RWPE2 (cell line): ENCODE measurements at regions not wholly inside any gene's neighbourhood (a gene's known extent, or its start where the extent isn't known, plus 50 kb on each side); places are given as distances from the start of the nearest gene placed in this dataset.

Experiments
- ATAC-seq: fragments of 200-7000 bp; cut with Tn5 transposase; 3 replicates; pipeline ENCODE4 v1.9.1; 2021; ENCODE audit warnings: low read depth
- DNase-seq: peaks from one replicate; pipeline ENCODE4 v3.0.0-alpha.2; 2020; ENCODE audit warnings: low spot score
- H3K27ac ChIP-seq: fragments of 450-650 bp; 2 replicates; pipeline ENCODE4 v1.5.1; 2017; ENCODE audit warnings: mild to moderate bottlenecking; ENCODE audit not compliant: poor library complexity, severe bottlenecking
- H3K27me3 ChIP-seq: fragments of 250-450 bp; sonication (Bioruptor Pico); 2 replicates; pipeline ENCODE4 v1.5.1; 2021; ENCODE audit warnings: mild to moderate bottlenecking, moderate library complexity; ENCODE audit not compliant: insufficient read depth, poor library complexity, severe bottlenecking
- H3K36me3 ChIP-seq: fragments of 250-450 bp; sonication (Bioruptor Pico); 2 replicates; pipeline ENCODE4 v1.5.1; 2020; ENCODE audit warnings: low read depth, mild to moderate bottlenecking, moderate library complexity
- H3K4me1 ChIP-seq: fragments of 250-450 bp; sonication (Bioruptor Pico); 2 replicates; pipeline ENCODE4 v1.5.1; 2021; ENCODE audit warnings: mild to moderate bottlenecking, moderate library complexity; ENCODE audit not compliant: insufficient read depth, poor library complexity, severe bottlenecking
- H3K4me3 ChIP-seq: fragments of 250-450 bp; sonication (Bioruptor Pico); 2 replicates; pipeline ENCODE4 v1.5.1; 2021; ENCODE audit warnings: mild to moderate bottlenecking, moderate library complexity; ENCODE audit not compliant: severe bottlenecking
- H3K9me3 ChIP-seq: fragments of 250-450 bp; sonication (Bioruptor Pico); 2 replicates; pipeline ENCODE4 v1.5.1; 2021; ENCODE audit warnings: mild to moderate bottlenecking, moderate library complexity; ENCODE audit not compliant: severe bottlenecking
- TF ChIP-seq, protein P1 (sequence below): fragments of 450-650 bp; IDR thresholded peaks from one replicate; pipeline ENCODE4 v1.5.1; 2017; ENCODE audit warnings: mild to moderate bottlenecking, moderate library complexity; ENCODE audit not compliant: poor library complexity, severe bottlenecking

DNA sequence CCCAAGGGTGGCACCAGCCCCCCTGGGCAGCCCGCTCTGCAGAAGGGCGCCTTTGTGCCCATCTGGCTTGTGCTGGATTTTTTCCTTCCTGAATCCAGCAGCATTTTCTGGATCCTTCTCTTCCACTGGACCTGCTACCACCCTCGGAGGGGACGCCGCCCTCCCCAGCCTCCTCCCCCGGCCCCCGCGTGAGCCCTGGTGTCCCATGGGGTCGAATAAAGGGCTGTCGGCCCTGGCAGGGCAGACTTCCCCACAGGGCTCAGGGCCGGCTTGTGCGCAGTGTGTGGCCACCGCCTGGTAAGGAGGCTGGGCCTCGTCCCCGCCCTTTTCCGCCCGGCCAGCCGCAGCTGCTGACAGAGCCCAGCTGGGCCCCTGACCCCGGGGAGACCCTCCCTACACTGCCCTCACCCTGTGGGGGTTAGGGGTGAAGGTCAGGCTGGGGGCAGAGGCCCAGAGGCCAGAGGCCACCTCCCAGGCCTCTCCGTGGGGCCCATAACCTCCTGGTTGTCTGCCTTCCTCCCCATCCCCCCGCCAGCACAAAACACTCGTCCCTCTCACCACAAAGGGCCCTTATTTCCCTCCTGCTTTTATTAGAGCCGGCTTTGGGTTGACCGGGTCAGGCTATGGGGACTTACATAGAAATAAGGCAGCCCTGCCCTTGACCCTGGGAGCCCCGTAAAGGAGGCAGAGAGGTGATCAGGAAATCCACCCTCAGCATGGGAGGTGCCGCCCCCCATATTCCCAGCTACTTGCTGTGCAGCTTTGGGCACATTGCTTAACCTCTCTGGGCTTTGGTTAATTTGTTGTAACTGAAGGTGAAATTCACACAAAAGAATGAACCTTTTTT lies 179.3 kb upstream of the CIBAR2 start:
- ATAC-seq = no peak
- TF ChIP-seq, protein P1, sequence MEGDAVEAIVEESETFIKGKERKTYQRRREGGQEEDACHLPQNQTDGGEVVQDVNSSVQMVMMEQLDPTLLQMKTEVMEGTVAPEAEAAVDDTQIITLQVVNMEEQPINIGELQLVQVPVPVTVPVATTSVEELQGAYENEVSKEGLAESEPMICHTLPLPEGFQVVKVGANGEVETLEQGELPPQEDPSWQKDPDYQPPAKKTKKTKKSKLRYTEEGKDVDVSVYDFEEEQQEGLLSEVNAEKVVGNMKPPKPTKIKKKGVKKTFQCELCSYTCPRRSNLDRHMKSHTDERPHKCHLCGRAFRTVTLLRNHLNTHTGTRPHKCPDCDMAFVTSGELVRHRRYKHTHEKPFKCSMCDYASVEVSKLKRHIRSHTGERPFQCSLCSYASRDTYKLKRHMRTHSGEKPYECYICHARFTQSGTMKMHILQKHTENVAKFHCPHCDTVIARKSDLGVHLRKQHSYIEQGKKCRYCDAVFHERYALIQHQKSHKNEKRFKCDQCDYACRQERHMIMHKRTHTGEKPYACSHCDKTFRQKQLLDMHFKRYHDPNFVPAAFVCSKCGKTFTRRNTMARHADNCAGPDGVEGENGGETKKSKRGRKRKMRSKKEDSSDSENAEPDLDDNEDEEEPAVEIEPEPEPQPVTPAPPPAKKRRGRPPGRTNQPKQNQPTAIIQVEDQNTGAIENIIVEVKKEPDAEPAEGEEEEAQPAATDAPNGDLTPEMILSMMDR = no peak
- DNase-seq = no peak

DNA sequence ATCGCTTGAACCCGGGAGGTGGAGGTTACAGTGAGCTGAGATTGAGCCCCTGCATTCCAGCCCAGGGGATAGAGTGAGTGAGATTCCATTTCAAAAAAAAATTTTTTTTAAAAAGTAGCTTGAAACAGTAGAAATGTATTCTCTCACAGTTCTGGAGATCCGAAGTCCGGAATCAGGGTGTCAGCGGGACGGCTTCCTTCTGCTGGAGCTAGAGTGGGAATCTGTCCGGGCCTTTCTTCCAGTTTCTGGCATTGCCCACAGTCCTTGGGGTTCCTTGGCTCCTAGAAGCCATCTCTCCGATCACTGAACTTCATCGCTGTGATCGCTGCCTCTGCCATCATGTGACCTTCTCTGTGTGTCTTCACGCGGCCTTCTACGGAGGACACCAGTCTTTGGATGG lies 181.2 kb upstream of the CIBAR2 start:
- H3K4me3 ChIP-seq = no peak overlapping the region

More for the DNA sequence above, 179.3 kb upstream of the CIBAR2 start:
- Histone ChIP-seq H3K9me3 (no peaks in the 10 kb centered on the region), H3K4me3 (no peak overlapping the region), H3K4me1 (no peaks in the 10 kb centered on the region), H3K27me3 (no peaks in the 10 kb centered on the region), H3K36me3 (no peaks in the 10 kb centered on the region), H3K27ac (no peak overlapping the region)

DNA sequence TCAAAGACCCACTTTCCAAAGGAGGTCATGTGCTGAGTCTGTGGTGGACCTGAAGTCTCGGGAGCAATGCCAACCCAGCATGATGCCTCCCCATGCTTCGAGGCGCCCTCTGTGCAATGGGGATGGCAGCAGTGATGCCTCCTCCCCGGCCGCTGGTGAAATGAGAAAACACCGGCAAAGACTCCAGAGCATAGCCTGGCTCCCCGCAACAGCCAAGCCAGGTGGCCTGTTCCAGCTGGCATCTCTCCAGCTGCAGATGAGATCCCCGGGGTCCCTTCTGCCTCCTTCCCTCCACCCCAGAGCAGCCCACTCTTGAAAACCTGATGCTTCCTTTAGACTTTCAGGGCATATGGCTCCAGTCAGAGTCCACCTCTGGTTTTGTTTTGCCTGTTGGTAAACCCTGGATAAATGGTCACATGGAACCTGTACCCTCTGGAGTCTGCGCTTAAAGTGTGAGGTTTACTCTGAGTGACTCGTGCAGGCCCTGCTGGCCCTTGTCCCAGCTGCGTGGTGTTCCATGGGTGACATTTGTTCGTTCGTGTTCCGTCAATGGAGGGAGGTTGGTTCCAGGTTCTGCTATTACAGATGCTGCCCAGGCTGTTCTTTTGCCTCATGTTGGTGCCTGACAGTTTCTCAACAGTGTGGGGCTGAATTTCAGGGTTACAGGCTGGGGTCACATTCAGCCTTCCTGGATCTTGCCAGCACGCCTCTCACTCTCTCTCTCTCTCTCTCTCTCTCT lies 181.8 kb upstream of the CIBAR2 start:
- no peak overlapping the region for H3K27ac ChIP-seq
- no peaks in the 10 kb centered on the region for H3K9me3 ChIP-seq
- H3K4me1 ChIP-seq = no peaks in the 10 kb centered on the region
- DNase-seq (no peak), ATAC-seq (no peak)
- no peaks in the 10 kb centered on the region for H3K27me3 ChIP-seq
- TF ChIP-seq, protein P1 = no peak
- H3K36me3 ChIP-seq = no peaks in the 10 kb centered on the region
- H3K4me3 ChIP-seq = no peak overlapping the region

More for the DNA sequence above, 181.2 kb upstream of the CIBAR2 start:
- no peaks in the 10 kb centered on the region for H3K27me3 ChIP-seq
- no peaks in the 10 kb centered on the region for H3K36me3 ChIP-seq
- H3K9me3 ChIP-seq = no peaks in the 10 kb centered on the region
- no peak overlapping the region for H3K27ac ChIP-seq
- TF ChIP-seq, protein P1 = no peak
- DNase-seq (no peak), ATAC-seq (no peak)
- H3K4me1 ChIP-seq = no peaks in the 10 kb centered on the region

DNA sequence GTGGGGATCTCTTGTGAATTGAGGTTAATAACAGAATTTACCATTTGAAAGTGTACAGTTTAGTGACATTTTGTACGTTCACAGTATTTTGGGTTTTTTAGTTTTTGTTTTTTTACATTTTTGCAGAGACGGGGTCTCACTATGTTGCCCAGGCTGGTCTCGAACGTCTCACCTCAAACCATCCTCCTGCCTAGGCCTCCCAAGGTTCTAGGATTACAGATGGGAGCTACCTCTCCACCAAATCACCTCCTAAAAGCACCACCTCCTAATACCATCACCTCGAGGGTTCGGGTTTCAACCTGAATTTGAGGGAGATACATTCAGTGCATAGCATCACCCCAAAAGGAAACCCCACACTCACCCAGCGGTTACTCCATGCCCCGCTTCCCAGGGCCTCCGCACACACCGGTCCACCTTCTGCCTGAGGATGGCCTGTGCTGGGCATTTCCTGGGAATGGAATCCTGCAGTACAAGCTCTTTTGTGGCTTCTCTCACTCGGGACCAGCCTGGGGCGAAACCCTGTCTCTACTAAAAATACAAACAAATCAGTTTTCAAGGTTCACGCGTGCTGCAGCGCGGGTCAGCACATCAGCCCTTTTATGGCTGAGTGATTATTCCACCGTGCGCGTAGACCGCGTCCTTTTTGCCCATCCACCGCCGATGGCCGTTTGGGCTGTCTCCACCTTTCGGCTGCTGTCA lies 182.7 kb upstream of the CIBAR2 start:
- Histone ChIP-seq H3K27me3 (no peaks in the 10 kb centered on the region), H3K36me3 (no peaks in the 10 kb centered on the region), H3K4me1 (no peaks in the 10 kb centered on the region), H3K27ac (no peak overlapping the region), H3K9me3 (no peaks in the 10 kb centered on the region), H3K4me3 (no peak overlapping the region)
- TF ChIP-seq, protein P1 = no peak
- ATAC-seq (no peak), DNase-seq (no peak)
